HG02610 (cell line): ENCODE measurements at regions not wholly inside any gene's neighbourhood (a gene's known extent, or its start where the extent isn't known, plus 50 kb on each side); places are given as distances from the start of the nearest gene placed in this dataset.

Experiments
- ATAC-seq: cut with Tn5 transposase; IDR thresholded peaks from one replicate; pipeline ENCODE4 v1.9.1; 2021; ENCODE audit warnings: mild to moderate bottlenecking, moderate library complexity; ENCODE audit not compliant: unreplicated experiment

- ATAC-seq = no peak
These were observed 240.9 kb downstream of the ICOS start for GRCh38 chr2:204177251-204177976.

- peak; percentile 78 for ATAC-seq
These were observed 241.5 kb downstream of the ICOS start for GRCh38 chr2:204177977-204178522.

GRCh38 chr2:204180649-204181048 is 244.1 kb downstream of the ICOS start:
- no peak for ATAC-seq

- ATAC-seq = no peak
These were observed 247.0 kb downstream of the ICOS start for GRCh38 chr2:204183608-204184007.

- ATAC-seq = no peak
These were observed 247.7 kb downstream of the ICOS start for GRCh38 chr2:204184226-204184625.

GRCh38 chr2:204187229-204188083 is 250.9 kb downstream of the ICOS start:
- ATAC-seq = no peak

- no peak for ATAC-seq
These were observed 255.0 kb downstream of the ICOS start for GRCh38 chr2:204191574-204191973.

- ATAC-seq = no peak
These were observed 258.9 kb downstream of the ICOS start for GRCh38 chr2:204195498-204195897.

- ATAC-seq = no peak
These were observed 260.9 kb downstream of the ICOS start for GRCh38 chr2:204197336-204198005.

GRCh38 chr2:204199357-204199756 is 262.8 kb downstream of the ICOS start:
- no peak for ATAC-seq

- no peak for ATAC-seq
These were observed 264.9 kb downstream of the ICOS start for GRCh38 chr2:204201507-204201906.

- no peak for ATAC-seq
These were observed 265.7 kb downstream of the ICOS start for GRCh38 chr2:204202253-204202652.

- ATAC-seq = no peak
These were observed 267.1 kb downstream of the ICOS start for GRCh38 chr2:204203704-204204103.

GRCh38 chr2:204205082-204205481 is 268.5 kb downstream of the ICOS start:
- no peak for ATAC-seq

- no peak for ATAC-seq
These were observed 269.0 kb downstream of the ICOS start for GRCh38 chr2:204205538-204205937.

GRCh38 chr2:204207866-204208265 is 271.3 kb downstream of the ICOS start:
- no peak for ATAC-seq

- ATAC-seq = no peak
These were observed 277.0 kb downstream of the ICOS start for GRCh38 chr2:204213588-204213987.

- ATAC-seq = no peak
These were observed 281.5 kb downstream of the ICOS start for GRCh38 chr2:204218040-204218439.

GRCh38 chr2:204219196-204219595 is 282.6 kb downstream of the ICOS start:
- ATAC-seq = no peak

- no peak for ATAC-seq
These were observed 284.3 kb downstream of the ICOS start for GRCh38 chr2:204220896-204221295.

GRCh38 chr2:204223046-204223445 is 286.5 kb downstream of the ICOS start:
- no peak for ATAC-seq
